Loucy (cell line): ENCODE measurements at regions not wholly inside any gene's neighbourhood (a gene's known extent, or its start where the extent isn't known, plus 50 kb on each side); places are given as distances from the start of the nearest gene placed in this dataset.
A peak's percentile ranks its signal among the peaks of the same experiment; 100 is the strongest.

ENCODE experiments used
- H2AFZ ChIP-seq: fragments of 200-600 bp; sonication (generic); 2 replicates; pipeline ENCODE4 v1.6.0; 2016; ENCODE audit warnings: antibody characterized with exemption, mild to moderate bottlenecking, low read length, moderate library complexity
- H3F3A ChIP-seq: fragments of 200-600 bp; 2 replicates; pipeline ENCODE4 v1.6.0; 2016; ENCODE audit warnings: antibody characterized with exemption, low read depth, mild to moderate bottlenecking
- H3K27me3 ChIP-seq: fragments of 200-600 bp; sonication (generic); 2 replicates; pipeline ENCODE4 v1.6.1; 2014; ENCODE audit warnings: low read length, mild to moderate bottlenecking; ENCODE audit not compliant: insufficient read depth, poor library complexity, severe bottlenecking
- H3K36me3 ChIP-seq: fragments of 200-600 bp; sonication (generic); 2 replicates; pipeline ENCODE4 v1.6.1; 2016; ENCODE audit warnings: low read length; ENCODE audit not compliant: insufficient read depth
- H3K4me1 ChIP-seq: fragments of 200-600 bp; sonication (generic); 2 replicates; pipeline ENCODE4 v1.5.1; 2014; ENCODE audit warnings: low read length, mild to moderate bottlenecking; ENCODE audit not compliant: insufficient read depth, poor library complexity, severe bottlenecking
- H3K4me2 ChIP-seq: fragments of 200-600 bp; sonication (generic); 2 replicates; pipeline ENCODE4 v1.6.0; 2014; ENCODE audit warnings: antibody characterized with exemption, low read length, low read depth, mild to moderate bottlenecking; ENCODE audit not compliant: poor library complexity, severe bottlenecking
- H3K4me3 ChIP-seq: fragments of 200-600 bp; sonication (generic); 2 replicates; pipeline ENCODE4 v1.5.1; 2014; ENCODE audit warnings: low read length, mild to moderate bottlenecking, mixed read lengths; ENCODE audit not compliant: poor library complexity, severe bottlenecking
- H3K79me2 ChIP-seq: fragments of 200-600 bp; sonication (generic); 2 replicates; pipeline ENCODE4 v1.6.1; 2014; ENCODE audit warnings: low read length; ENCODE audit not compliant: insufficient read depth
- H3K9ac ChIP-seq: fragments of 200-600 bp; sonication (generic); 2 replicates; pipeline ENCODE4 v1.6.0; 2014; ENCODE audit warnings: mild to moderate bottlenecking, low read depth, low read length, moderate library complexity; ENCODE audit not compliant: poor library complexity, severe bottlenecking
- H3K9me2 ChIP-seq: fragments of 200-600 bp; sonication (generic); replicated peaks from 2 replicates; pipeline ENCODE4 v1.6.1; 2016; ENCODE audit warnings: low read depth, low read length, mixed read lengths
- H3K9me3 ChIP-seq: fragments of 200-600 bp; sonication (generic); 2 replicates; pipeline ENCODE4 v1.6.1; 2014; ENCODE audit warnings: mild to moderate bottlenecking, antibody characterized with exemption, low read length, low read depth; ENCODE audit not compliant: insufficient read depth
- H4K20me1 ChIP-seq: fragments of 200-600 bp; sonication (generic); 2 replicates; pipeline ENCODE4 v1.6.0; 2014; ENCODE audit warnings: antibody characterized with exemption, low read length, mild to moderate bottlenecking; ENCODE audit not compliant: insufficient read depth, poor library complexity, severe bottlenecking
- EZH2phosphoT487 ChIP-seq: fragments of 200-600 bp; IDR thresholded peaks from 2 replicates; pipeline ENCODE4 v1.6.1; 2018; ENCODE audit warnings: antibody characterized with exemption, mild to moderate bottlenecking, moderate library complexity, borderline replicate concordance
- TF ChIP-seq, protein P1 (sequence below): fragments of 200-600 bp; sonication (generic); conservative IDR thresholded peaks from 2 replicates; pipeline ENCODE4 v1.5.1; 2014; ENCODE audit warnings: mild to moderate bottlenecking, antibody characterized with exemption, low read length

DNA sequence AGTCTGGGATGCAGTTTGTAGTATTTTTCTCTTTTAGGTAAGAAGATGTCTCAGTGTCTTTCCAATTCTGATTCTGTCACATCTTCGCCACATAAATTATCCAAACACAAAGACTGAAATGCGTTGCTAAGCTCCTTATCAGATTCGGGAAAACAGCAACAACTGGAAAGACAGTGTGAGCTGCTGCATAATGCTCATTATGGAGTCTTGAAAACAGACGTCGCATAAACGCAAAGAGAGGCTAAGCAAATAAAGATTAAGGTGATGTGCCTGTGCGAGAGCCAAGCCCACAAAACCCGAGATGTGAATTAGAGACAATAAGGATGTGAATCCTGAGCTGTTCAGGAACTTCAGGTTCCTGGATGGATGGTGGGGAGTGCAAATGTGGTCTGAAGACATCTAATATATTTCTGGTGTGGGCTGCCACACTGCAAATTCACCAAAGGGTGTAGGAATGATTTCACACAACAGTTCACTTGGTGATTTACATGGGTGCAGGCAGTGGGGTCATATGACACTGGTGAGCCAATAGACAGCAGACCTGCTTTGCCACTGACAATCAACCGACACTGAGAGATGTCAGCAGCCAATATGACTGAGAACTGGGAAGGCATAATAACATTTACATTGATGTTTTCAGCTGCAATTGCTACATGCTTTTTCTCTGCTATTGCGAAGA is 195.8 kb downstream of the MTX2 start:
- Histone ChIP-seq H3K9ac (no peak overlapping the region), H4K20me1 (no peaks in the 10 kb centered on the region), H3F3A (no peaks in the 10 kb centered on the region), H3K4me1 (no peaks in the 10 kb centered on the region), H3K27me3 (no peaks in the 10 kb centered on the region), H3K9me2 (no peaks in the 10 kb centered on the region), H2AFZ (peak overlapping the region; percentile 58), H3K9me3 (no peaks in the 10 kb centered on the region), H3K36me3 (no peaks in the 10 kb centered on the region), H3K79me2 (no peaks in the 10 kb centered on the region), H3K4me3 (no peak overlapping the region), H3K4me2 (no peak overlapping the region)
- no peak for TF ChIP-seq EZH2phosphoT487
- TF ChIP-seq, protein P1, sequence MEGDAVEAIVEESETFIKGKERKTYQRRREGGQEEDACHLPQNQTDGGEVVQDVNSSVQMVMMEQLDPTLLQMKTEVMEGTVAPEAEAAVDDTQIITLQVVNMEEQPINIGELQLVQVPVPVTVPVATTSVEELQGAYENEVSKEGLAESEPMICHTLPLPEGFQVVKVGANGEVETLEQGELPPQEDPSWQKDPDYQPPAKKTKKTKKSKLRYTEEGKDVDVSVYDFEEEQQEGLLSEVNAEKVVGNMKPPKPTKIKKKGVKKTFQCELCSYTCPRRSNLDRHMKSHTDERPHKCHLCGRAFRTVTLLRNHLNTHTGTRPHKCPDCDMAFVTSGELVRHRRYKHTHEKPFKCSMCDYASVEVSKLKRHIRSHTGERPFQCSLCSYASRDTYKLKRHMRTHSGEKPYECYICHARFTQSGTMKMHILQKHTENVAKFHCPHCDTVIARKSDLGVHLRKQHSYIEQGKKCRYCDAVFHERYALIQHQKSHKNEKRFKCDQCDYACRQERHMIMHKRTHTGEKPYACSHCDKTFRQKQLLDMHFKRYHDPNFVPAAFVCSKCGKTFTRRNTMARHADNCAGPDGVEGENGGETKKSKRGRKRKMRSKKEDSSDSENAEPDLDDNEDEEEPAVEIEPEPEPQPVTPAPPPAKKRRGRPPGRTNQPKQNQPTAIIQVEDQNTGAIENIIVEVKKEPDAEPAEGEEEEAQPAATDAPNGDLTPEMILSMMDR: no peak

DNA sequence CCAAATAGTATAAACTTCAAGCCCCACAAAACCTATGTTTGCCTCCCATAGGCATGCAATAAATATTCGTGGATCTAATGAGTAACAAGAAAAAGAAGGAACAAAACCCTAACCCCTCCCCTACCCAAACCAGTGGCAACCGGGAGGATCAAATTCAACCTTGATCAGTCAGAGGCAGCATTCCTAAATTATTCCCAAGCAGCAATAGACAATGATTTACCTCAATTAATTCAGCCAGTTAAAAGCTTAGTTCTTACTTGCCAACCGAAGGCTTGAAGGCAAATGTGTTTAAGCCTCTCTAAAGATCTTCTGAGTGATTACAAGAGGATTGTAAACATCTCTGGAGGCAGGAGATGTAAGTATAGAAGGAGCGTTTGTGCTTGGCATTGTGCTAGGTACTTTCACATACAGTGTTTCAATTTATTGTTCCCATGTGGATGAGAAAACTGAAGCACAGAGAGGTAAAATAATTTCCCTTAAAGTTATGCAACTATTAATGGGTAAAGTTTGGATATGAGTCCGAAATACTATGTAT is 197.7 kb downstream of the MTX2 start:
- H2AFZ ChIP-seq: no peak overlapping the region

DNA sequence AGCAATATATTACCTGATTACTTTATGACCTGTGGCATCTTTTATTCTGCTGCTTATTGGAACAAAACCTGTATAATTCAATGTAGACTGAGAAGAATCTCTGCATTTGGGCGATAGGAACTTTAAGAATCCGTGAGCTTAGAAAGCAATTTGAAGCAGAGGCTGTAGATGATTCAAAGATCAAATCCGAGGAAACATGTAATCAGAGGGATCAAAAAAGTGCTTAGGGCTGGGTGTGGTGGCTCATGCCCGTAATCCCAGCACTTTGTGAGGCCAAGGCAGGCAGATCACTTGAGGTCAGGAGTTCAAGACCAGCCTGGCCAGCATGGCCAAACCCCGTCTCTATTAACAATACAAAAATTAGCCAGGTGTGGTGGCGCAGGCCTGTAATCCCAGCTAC is 198.4 kb downstream of the MTX2 start:
- Histone ChIP-seq H4K20me1 (no peaks in the 10 kb centered on the region), H3K9me2 (no peaks in the 10 kb centered on the region), H3K27me3 (no peaks in the 10 kb centered on the region), H3K36me3 (no peaks in the 10 kb centered on the region), H3K79me2 (no peaks in the 10 kb centered on the region), H3K4me2 (no peak overlapping the region), H3F3A (no peaks in the 10 kb centered on the region), H2AFZ (no peak overlapping the region), H3K4me1 (peaks cover 12% of the 10 kb centered on the region), H3K4me3 (no peak overlapping the region), H3K9me3 (no peaks in the 10 kb centered on the region), H3K9ac (no peak overlapping the region)
- no peak for TF ChIP-seq EZH2phosphoT487
- TF ChIP-seq, protein P1: no peak

More for the DNA sequence above, 197.7 kb downstream of the MTX2 start:
- Histone ChIP-seq H3K27me3 (no peaks in the 10 kb centered on the region), H4K20me1 (no peaks in the 10 kb centered on the region), H3K4me3 (no peak overlapping the region), H3K9me2 (no peaks in the 10 kb centered on the region), H3K4me1 (peaks cover 6% of the 10 kb centered on the region), H3K79me2 (no peaks in the 10 kb centered on the region), H3F3A (no peaks in the 10 kb centered on the region), H3K9me3 (no peaks in the 10 kb centered on the region), H3K4me2 (no peak overlapping the region), H3K36me3 (no peaks in the 10 kb centered on the region), H3K9ac (no peak overlapping the region)
- TF ChIP-seq, protein P1: no peak
- no peak for TF ChIP-seq EZH2phosphoT487
